Suppressor macrophage treated with lipopolysaccharide for 4 hours (primary cell): ENCODE measurements at regions not wholly inside any gene's neighbourhood (a gene's known extent, or its start where the extent isn't known, plus 50 kb on each side); places are given as distances from the start of the nearest gene placed in this dataset.
"Not testable (repeated sequence)": the region's sequence is repeated elsewhere in the genome, so short reads cannot be mapped to it uniquely, and the experiment has no call there.

Experiments used
- DNase-seq: peaks from one replicate; pipeline ENCODE4 v3.0.0-alpha.2; 2020

GRCh38 chr10:61612450-61612849, 50.3 kb upstream of the CABCOCO1 start:
- DNase-seq = no peak

- no peak for DNase-seq
Observed at GRCh38 chr10:61612009-61612408, 50.7 kb upstream of the CABCOCO1 start.

- no peak for DNase-seq
Observed at GRCh38 chr10:61609701-61610100, 53.0 kb upstream of the CABCOCO1 start.

GRCh38 chr10:61608255-61609033, 54.3 kb upstream of the CABCOCO1 start:
- no peak for DNase-seq

GRCh38 chr10:61606959-61607907, 55.5 kb upstream of the CABCOCO1 start:
- peak; percentile 3 for DNase-seq

- DNase-seq = no peak
Observed at GRCh38 chr10:61605221-61605620, 57.5 kb upstream of the CABCOCO1 start.

- no peak for DNase-seq
Observed at GRCh38 chr10:61600399-61600798, 62.3 kb upstream of the CABCOCO1 start.

- DNase-seq = no peak
Observed at GRCh38 chr10:61594430-61594829, 68.3 kb upstream of the CABCOCO1 start.

- peak; percentile 33 for DNase-seq
Observed at GRCh38 chr10:61592581-61592980, 70.1 kb upstream of the CABCOCO1 start.

- DNase-seq = no peak
Observed at GRCh38 chr10:61589547-61590243, 73.0 kb upstream of the CABCOCO1 start.

- DNase-seq = no peak
Observed at GRCh38 chr10:61588770-61589211, 73.9 kb upstream of the CABCOCO1 start.

- DNase-seq = no peak
Observed at GRCh38 chr10:61586829-61587228, 75.9 kb upstream of the CABCOCO1 start.

- DNase-seq = no peak
Observed at GRCh38 chr10:61580608-61581007, 82.1 kb upstream of the CABCOCO1 start.

- not testable (repeated sequence) for DNase-seq
Observed at GRCh38 chr10:61570204-61570603, 92.5 kb upstream of the CABCOCO1 start.

- DNase-seq = no peak
Observed at GRCh38 chr10:61567729-61568128, 95.0 kb upstream of the CABCOCO1 start.

GRCh38 chr10:61565819-61566560, 96.7 kb upstream of the CABCOCO1 start:
- DNase-seq = no peak

- no peak for DNase-seq
Observed at GRCh38 chr10:61564444-61564843, 98.3 kb upstream of the CABCOCO1 start.

- no peak for DNase-seq
Observed at GRCh38 chr10:61559615-61560014, 103.1 kb upstream of the CABCOCO1 start.

- no peak for DNase-seq
Observed at GRCh38 chr10:61558188-61558587, 104.5 kb upstream of the CABCOCO1 start.

- DNase-seq = no peak
Observed at GRCh38 chr10:61554925-61555324, 101.7 kb upstream of the TMEM26 start.

GRCh38 chr10:61549861-61550260, 96.7 kb upstream of the TMEM26 start:
- DNase-seq = no peak

- DNase-seq = no peak
Observed at GRCh38 chr10:61548364-61548763, 95.2 kb upstream of the TMEM26 start.
